K562 (cell line): ENCODE measurements at regions not wholly inside any gene's neighbourhood (a gene's known extent, or its start where the extent isn't known, plus 50 kb on each side); places are given as distances from the start of the nearest gene placed in this dataset.

Source experiments
- EZH2 ChIP-seq: IDR thresholded peaks from 2 replicates; pipeline ENCODE4 v1.6.1; 2012; ENCODE audit warnings: low read depth, mild to moderate bottlenecking, inconsistent platforms, low read length, borderline replicate concordance
- NBN ChIP-seq: fragments of 450-650 bp; IDR thresholded peaks from 2 replicates; pipeline ENCODE4 v1.6.1; 2016; ENCODE audit warnings: low read depth, mild to moderate bottlenecking
- SMAD1 ChIP-seq: fragments of 150-350 bp; IDR thresholded peaks from 2 replicates; pipeline ENCODE4 v1.6.1; 2014; ENCODE audit warnings: low read length, low read depth; ENCODE audit not compliant: partially characterized antibody
- YBX1 ChIP-seq: fragments of 450-650 bp; IDR thresholded peaks from 2 replicates; pipeline ENCODE4 v1.7.1; 2016; ENCODE audit warnings: mild to moderate bottlenecking
- ZNF140 ChIP-seq: fragments of 250-450 bp; sonication (Bioruptor Pico); IDR thresholded peaks from 2 replicates; pipeline ENCODE4 v1.8.0; 2021; ENCODE audit warnings: moderate library complexity, mild to moderate bottlenecking, inconsistent platforms
- ZNF354B ChIP-seq: fragments of 250-450 bp; sonication (Bioruptor Pico); IDR thresholded peaks from 2 replicates; pipeline ENCODE4 v1.4.0; 2020
- ZNF785 ChIP-seq: fragments of 250-450 bp; sonication (Bioruptor Pico); IDR thresholded peaks from 2 replicates; pipeline ENCODE4 v1.4.0; 2020; ENCODE audit warnings: mild to moderate bottlenecking
- TF ChIP-seq, protein P1 (sequence below), 2 experiments: fragments of 200-800 bp in 1 of 2; sonication (Bioruptor generic) in 1 of 2; sonication (generic) in 1 of 2; formaldehyde crosslinking in 1 of 2; IDR thresholded peaks in 1 of 2; conservative IDR thresholded peaks in 1 of 2; 2 replicates each; pipeline versions ENCODE4 v1.5.0 to v1.6.1; 2016 to 2020; ENCODE audit warnings: missing compliant biosample characterization in 1 of 2, missing genetic modification characterization in 1 of 2, missing genetic modification reagents in 1 of 2

DNA sequence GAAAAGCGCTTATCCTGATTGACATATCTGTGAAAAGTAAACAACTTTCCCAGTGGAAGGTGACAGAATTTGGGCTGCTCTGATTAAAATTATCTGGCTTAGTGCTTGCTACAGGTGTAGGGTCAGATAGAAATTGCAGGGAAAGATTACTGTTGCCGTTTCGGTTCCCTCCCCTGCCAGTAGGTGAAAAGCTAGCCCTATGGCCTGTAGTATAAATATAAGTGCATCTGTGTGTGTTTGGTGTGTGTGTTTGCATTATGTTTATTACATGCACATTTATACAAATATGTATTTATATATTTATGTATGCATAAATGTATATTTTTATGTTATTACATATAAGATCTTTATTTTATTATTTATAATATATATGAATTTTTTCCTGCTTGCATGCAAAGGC lies 72.3 kb upstream of the VOPP1 start:
- TF ChIP-seq ZNF785 (CRISPR knock-in tag) = no peak
- TF ChIP-seq ZNF354B (CRISPR knock-in tag) = no peak
- TF ChIP-seq NBN = no peak
- TF ChIP-seq EZH2 = no peak
- no peak for TF ChIP-seq ZNF140 (CRISPR knock-in tag)
- TF ChIP-seq, protein P1, sequence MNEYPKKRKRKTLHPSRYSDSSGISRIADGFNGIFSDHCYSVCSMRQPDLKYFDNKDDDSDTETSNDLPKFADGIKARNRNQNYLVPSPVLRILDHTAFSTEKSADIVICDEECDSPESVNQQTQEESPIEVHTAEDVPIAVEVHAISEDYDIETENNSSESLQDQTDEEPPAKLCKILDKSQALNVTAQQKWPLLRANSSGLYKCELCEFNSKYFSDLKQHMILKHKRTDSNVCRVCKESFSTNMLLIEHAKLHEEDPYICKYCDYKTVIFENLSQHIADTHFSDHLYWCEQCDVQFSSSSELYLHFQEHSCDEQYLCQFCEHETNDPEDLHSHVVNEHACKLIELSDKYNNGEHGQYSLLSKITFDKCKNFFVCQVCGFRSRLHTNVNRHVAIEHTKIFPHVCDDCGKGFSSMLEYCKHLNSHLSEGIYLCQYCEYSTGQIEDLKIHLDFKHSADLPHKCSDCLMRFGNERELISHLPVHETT (CRISPR knock-in tag; conservative IDR thresholded peaks at IDR 0.05 in 1 of 2, IDR thresholded peaks at IDR 0.05 in 1 of 2) = no peak
- no peak for TF ChIP-seq SMAD1
- no peak for TF ChIP-seq YBX1
